ELF-1 (cell line): ENCODE measurements at regions not wholly inside any gene's neighbourhood (a gene's known extent, or its start where the extent isn't known, plus 50 kb on each side); places are given as distances from the start of the nearest gene placed in this dataset.
"Not testable (repeated sequence)": the region's sequence is repeated elsewhere in the genome, so short reads cannot be mapped to it uniquely, and the experiment has no call there.

Source experiments
- DNase-seq: peaks from one replicate; pipeline ENCODE4 v3.0.0-alpha.2; 2016; ENCODE audit warnings: low read depth, low spot score

GRCh38 chr5:115469904-115470516 is 74.6 kb downstream of the FEM1C start:
- DNase-seq, result no peak

GRCh38 chr5:115467628-115468027 is 76.9 kb downstream of the FEM1C start:
- DNase-seq, result no peak

DNA sequence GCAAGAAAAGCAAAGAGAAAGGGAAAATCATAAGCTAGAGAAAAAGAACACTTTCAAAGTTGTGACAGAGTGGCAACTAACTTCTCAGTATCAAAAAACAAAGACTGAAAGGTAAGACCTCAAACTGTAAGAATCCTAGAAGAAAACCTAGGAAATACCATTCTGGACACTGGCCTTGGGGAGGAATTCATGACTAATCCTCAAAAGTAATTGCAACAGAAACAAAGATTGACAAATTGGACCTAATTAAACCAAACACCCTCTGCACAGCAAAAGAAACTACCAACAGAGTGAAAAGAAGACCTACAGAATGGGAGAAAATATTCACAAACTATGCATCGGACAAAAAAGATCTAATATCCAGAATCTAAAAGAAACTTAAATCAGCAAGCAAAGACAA is 79.1 kb downstream of the FEM1C start:
- no peak for DNase-seq

- DNase-seq, result no peak
Observed at GRCh38 chr5:115463983-115464382, 80.6 kb downstream of the FEM1C start.

GRCh38 chr5:115461506-115462290 is 82.9 kb downstream of the FEM1C start:
- no peak for DNase-seq

GRCh38 chr5:115461093-115461492 is 83.5 kb downstream of the FEM1C start:
- DNase-seq, result no peak

DNA sequence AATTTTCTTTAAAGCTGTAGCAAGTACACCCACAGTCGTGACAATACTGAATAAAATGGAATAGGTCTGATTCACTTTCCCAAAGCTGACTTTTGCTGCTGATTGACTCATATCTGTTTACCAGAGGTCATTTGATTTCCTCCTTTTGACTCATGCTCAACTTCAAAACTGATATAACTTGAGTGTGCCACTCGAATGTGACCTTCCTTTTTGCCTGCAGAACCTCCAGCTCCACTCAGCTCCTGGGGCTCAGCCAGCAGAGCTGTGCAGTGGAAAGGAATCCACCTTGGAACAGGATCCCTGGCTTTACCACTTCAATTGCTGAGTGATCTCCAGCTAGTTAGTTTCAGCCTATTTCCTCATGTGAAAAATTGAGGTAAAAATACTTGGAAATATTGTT is 84.1 kb downstream of the FEM1C start:
- DNase-seq, result no peak

DNA sequence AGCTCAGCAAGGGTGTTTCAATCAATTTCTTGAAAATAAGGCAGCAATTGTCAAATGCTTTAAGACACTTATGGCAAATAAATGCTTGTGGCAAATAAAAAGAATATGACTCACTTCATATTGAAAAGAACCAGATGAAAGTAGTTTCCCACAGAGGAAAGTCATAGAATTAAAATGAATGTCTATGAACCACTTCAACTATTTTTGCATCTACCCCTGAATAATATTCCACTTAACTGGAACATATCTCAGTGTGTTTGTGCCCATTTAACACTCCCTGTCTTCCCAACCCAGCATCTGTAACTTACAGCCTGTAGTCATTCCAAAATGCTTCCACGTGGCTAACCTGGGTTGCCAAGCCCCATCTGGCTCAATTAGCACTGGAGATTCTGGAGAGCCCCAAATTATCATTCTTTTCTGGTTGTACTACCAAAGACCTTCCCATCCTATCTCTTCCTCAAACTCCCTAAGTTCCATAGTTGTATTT is 84.7 kb downstream of the FEM1C start:
- DNase-seq, result no peak

DNA sequence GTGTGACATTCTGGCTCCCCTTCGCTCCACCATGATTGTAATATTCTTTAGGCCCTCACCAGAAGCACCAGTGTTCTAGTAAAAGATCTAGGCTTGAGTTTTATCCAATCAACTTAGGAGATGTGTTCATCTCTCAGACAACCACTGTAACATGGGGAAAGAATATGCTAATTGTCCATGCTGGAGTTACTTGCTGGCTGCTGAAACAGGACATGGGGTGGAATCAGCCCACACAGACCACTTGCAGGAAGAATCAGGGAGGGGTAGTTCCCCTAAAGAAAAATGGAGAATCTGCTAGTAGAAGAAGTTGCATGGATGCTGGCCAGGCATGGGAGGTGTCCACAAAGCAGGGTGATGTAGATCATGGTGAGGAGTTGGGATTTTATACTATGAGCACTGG is 86.2 kb downstream of the FEM1C start:
- DNase-seq, result no peak

DNA sequence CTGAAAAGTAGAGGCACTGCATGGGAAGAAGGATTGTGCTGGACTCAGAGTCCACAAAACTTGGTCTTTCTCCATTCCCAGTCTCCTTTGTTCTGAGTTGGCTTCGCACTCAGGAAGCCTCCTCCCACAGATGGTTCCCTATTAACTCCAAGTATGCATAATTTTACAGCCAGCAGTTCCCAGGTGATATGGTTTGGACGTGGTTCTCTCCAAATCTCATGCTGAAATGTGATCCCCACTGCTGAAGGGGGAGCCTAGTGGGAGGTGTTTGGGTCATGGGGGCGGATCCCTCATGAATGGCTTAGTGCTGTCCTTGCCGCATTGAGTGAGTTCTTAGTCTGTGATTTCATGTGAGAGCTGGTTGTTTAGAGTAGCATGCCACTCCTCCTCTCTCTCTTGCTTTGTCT is 86.6 kb downstream of the FEM1C start:
- DNase-seq, result no peak

- no peak for DNase-seq
Observed at GRCh38 chr5:115457571-115457970, 87.0 kb downstream of the FEM1C start.

- no peak for DNase-seq
Observed at GRCh38 chr5:115456539-115457040, 88.0 kb downstream of the FEM1C start.

DNA sequence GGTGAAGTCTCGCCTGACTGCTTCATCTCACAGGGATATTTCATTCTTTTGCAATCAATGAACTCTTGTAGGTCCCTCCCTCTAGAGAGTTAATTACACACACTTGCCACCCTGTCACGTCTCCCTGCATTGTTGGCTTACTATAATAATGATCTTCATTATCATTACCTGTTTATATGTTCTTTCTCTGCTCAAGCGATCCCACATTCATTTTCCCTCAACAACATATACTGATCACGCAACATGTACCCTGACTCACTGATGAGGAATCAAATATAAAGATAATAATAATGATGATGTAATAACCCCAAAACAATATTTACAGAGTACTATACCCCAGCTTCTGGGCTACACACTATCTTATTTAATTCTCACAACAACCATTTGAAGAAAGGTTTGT is 88.5 kb downstream of the FEM1C start:
- no peak for DNase-seq

GRCh38 chr5:115455301-115455707 is 89.3 kb downstream of the FEM1C start:
- no peak for DNase-seq

DNA sequence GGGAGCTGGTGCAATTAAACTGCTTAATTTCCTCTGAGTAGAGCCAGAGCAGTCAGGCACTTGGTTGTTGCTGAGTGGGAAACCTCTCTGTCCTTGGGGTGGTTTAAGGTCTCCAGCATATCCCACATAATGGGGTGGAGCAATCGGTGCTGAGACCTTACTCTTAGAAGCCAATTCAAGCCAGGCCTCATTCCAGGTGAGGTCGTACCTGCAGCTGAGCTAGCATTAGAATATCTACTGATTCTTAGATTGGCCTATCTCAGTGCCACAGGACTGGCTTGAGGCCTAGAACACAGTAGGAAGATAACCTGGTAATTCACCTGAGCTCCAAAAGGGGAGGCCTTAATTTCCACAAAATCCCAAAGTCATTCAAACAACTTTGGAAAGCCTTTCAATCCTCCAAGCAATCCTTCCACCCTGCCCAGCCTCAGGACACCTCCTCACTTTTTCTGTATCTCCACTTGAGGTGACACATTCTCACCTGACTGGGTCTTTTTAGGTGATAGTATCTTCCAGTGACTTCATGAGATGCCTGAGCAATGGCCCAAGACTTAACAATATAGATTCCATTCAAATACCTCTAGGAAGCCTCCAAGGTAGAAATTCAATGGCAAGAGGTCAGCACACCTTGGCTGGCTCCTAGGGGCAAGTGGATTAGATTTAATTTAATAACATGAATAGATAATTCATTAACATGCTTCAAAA is 91.0 kb downstream of the FEM1C start:
- DNase-seq, result no peak

DNA sequence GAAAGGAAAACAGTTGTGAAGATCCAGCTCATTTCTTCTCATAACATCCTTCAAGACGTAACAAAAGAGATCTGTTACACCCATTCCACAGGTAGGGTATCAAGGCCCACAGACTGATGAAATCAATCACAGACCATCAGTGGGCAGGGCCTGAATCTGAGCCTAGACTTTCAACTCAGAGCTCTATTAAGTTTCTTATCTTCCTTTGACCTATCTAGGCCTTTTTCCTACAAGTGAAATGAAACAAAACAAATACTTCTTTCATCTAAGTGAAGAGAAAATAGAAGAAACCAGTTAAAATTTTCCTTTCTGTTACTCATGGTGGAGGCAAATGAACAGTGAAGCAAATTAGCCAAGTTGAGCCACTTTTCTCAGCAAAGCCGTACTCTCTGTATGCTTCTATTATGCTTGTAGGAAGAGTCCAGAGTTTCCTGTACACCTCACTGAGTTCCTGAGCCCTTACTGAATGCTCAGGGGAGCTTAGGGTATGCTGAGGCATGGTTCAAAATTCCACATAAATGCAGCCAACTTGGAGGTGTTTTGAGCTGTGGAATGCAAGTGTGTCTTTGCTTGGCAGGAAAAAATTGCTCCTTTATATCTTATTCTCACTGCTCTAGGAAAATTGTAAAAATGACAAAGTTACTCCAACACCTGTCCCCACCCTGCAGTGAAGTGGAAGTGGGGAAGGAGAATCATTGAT is 91.9 kb downstream of the FEM1C start:
- no peak for DNase-seq

DNA sequence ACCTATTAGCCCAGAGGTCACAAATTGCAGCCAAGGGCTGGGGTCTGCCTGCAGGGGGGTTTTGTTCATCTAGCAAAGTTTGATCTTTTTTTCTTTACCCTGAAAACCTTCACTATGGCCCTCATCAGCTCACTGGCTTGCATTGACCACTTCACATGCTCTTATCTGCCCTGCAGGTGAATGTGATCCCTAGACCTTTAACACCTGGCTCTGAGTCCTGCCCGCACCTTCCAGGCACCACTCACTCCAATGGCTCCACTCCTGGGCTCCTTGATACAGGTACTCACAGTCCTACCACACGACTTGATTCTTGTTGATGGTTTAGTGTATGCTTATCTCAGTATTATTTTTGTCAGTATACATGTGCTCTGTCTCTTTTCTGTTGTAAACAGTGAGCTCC is 92.5 kb downstream of the FEM1C start:
- no peak for DNase-seq

GRCh38 chr5:115450741-115451140 is 93.8 kb downstream of the FEM1C start:
- DNase-seq, result no peak

GRCh38 chr5:115448630-115449029 is 95.9 kb downstream of the FEM1C start:
- not testable (repeated sequence) for DNase-seq

GRCh38 chr5:115440782-115441451 is 103.7 kb downstream of the FEM1C start:
- no peak for DNase-seq

DNA sequence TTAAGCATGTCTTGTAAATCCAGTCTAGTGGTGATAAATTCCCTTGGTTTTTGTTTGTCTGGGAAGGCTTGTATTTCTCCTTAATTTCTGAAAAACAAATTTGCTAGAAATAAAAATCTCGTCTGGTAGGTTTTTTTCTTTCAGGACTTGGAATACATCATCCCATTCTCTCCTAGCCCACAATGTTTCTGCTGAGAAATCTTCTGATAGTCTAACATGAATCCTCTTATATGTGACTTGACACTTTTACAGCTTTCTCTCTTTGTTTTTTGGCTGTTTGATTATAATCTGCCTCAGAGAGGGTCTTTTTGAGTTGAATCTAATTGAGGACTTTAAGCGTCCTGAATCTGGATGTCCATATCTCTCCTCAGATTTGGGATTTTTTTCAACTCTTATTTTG is 104.9 kb downstream of the FEM1C start:
- no peak for DNase-seq
